GM12892 (cell line): ENCODE measurements at regions not wholly inside any gene's neighbourhood (a gene's known extent, or its start where the extent isn't known, plus 50 kb on each side); places are given as distances from the start of the nearest gene placed in this dataset.

Experiments
- DNase-seq: peaks from one replicate; pipeline ENCODE4 v3.0.0; 2011; ENCODE audit not compliant: insufficient read length
- FAIRE-seq: peaks from 2 replicates; lab custom pipeline; 2011; peaks lifted over from hg19 to GRCh38; lab: Jason Lieb, UNC
- POLR2A ChIP-seq: IDR thresholded peaks from 2 replicates; pipeline ENCODE4 v1.6.1; 2011; ENCODE audit warnings: low read depth, low read length, control low read depth
- POLR2AphosphoS5 ChIP-seq: IDR thresholded peaks from 2 replicates; pipeline ENCODE4 v1.6.1; 2011; ENCODE audit warnings: low read depth, low read length, control low read depth
- TAF1 ChIP-seq: IDR thresholded peaks from 2 replicates; pipeline ENCODE4 v1.6.1; 2011; ENCODE audit warnings: low read depth, mild to moderate bottlenecking, control low read depth, low read length, borderline replicate concordance

DNA sequence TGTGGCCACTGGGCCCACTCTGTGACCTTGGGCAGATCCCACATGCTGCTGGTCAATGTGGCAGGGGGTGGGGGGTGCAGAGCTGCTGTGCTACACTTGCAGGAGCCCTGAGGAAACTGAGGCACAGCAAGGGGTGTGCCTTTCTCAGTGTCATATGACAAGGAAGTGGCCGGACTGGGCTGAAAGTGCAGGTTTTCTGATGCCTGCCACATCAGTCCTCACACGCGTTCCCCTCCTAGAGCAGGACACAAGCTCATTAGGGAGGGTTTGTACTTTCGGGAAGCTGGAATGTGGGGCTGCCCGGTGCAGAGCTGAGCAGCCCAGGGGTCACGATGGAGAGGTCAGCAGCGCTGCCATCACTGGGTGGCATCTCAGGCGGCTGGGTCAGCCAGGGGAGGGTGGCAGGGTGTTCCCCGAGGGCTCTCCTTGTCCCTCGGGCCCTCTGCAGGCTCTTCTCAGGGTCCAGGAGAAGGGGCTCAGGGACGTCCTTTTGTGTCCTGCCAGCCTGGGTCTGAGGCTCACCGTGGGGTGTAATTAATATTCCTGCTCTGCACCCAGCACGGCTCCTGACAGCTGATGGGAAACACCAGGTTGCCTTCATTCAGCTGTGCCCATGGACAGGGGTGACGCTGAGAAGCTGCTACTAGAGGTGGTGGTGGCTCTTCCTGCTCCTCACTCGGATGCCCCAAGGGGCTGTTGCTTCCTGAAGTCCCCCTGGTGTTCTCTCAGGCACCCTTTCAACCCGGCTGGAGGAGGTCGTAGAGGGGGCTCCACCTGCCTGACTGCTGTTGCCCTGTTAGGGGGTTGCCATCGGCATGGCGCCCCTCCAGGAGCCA, 62.1 kb upstream of the HDAC4 start:
- TF ChIP-seq TAF1 (no peak), POLR2A (no peak), POLR2AphosphoS5 (no peak)
- DNase-seq (no peak), FAIRE-seq (no peak)

DNA sequence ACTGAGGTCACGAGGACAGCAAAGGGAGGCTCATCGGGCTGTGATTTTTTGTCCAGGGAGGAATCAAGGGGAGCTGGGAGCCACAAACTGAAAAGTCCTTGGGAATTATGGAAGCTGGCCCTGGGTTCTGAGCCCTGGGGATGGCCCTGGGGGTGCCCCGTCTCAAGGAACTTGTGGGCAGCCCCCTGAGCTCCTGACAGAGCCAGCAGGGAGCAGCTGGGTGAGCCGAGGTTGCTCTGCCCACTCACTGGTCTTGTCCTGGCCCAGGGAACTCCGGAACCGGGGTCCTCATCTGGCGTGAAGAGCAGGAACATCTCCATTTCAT, 61.3 kb upstream of the HDAC4 start:
- TF ChIP-seq TAF1 (no peak), POLR2AphosphoS5 (no peak), POLR2A (no peak)
- no peak for FAIRE-seq
- no peak for DNase-seq

DNA sequence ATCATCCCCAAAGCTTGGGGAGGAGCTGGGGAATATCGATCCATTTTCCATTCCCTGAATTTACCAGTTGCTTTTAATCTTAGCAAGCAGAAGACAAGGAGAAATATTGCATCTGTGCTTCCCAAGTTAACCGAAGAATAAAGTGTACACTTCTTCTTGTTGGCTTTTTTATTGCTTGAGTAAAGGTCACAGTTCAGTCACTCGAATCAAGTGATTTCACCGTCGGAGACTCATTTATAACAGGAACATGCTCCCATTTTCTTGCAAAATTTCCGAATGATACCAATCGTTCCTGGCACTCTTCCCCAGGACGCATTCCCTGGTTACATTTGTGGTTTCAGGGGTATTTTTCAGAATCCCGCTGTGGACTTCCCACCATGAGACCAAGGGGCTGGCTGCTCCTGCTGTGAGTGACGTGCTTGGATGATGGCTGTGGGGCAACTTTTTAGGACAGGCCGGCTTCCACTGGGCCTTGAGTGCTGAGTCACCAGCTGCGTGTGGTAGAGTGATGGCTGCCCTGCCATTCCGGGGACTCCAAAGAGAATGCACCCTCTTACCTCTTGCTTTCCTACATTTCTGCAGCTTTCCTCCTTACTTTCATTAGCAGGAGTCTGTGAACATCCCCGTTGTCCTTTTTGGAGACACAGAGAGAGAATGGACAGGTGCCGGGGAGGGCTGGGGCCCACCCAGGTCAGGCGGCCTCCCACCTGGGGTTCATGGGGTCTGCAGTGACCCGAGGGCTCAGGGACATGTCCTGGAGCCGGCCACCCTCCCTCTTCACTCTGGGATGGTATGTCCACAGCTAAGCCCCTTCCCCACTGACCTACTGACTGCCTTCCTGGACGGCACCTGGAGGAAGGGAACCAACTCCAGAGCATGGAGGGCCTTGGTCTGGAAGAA, 60.7 kb upstream of the HDAC4 start:
- no peak for FAIRE-seq

DNA sequence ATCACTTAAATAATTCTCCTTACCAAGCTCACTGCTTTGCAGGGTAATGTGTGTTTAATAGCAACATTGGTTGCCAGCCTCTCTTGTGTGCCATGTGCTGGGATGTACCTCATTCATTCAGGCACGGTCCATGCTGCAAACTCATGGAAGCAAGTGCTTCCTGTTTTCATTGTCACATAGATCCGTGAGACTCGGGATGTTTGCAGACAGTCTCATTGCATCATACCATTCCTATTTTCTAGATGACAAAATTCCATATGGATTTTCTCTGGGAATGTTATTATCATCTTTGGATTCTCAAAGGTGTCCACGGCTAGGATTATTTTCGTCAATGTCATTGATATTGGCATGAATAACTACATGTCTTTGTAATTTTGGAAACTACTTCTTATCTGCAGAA, 60.0 kb upstream of the HDAC4 start:
- TF ChIP-seq TAF1 (no peak), POLR2A (no peak), POLR2AphosphoS5 (no peak)
- DNase-seq (no peak), FAIRE-seq (no peak)

More for the DNA sequence above, 60.7 kb upstream of the HDAC4 start:
- DNase-seq: no peak
- TF ChIP-seq TAF1 (no peak), POLR2A (no peak), POLR2AphosphoS5 (no peak)

DNA sequence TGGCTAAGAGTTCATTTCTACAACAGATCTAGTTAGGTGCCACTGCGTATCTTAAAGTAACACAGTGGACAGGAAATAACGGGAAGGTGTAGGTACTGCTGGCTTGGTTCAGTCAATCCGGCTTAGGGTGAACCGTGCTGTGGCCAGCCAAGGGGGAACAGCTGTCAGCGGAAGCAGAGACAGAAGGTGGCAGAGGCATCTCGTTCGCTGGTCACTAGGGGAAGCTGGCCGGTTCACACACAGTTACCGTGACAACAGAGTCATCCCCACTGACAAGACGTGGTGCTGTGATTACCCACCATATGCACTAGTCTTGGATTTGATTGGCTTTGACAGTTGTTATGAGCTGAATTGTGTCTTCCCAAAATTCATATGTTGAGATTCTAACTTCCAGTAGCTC, 58.8 kb upstream of the HDAC4 start:
- TF ChIP-seq TAF1 (no peak), POLR2A (no peak), POLR2AphosphoS5 (no peak)

DNA sequence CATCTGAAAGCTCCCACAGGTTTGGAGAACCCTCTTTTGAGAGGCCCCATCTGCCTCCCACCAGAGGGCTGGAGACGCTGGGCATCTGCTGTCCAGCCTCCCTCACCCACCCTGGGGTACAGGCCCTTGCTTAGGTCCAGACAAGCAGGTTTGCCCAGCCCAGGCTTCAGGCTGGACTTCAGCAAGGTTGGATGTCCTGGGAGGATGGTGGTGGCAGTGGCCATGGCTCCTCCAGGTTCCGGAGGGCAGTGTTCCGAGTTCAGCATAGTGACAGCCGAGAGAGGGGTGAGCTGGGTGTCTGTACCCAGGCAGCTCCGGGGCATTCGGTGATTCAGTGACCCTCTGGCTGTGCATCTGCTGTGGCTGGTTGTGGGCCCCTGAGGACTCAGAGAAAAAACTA, 58.2 kb upstream of the HDAC4 start:
- no peak for FAIRE-seq
- no peak for TF ChIP-seq POLR2A
- no peak for TF ChIP-seq TAF1

More for the DNA sequence above, 58.8 kb upstream of the HDAC4 start:
- FAIRE-seq: no peak
- no peak for DNase-seq

DNA sequence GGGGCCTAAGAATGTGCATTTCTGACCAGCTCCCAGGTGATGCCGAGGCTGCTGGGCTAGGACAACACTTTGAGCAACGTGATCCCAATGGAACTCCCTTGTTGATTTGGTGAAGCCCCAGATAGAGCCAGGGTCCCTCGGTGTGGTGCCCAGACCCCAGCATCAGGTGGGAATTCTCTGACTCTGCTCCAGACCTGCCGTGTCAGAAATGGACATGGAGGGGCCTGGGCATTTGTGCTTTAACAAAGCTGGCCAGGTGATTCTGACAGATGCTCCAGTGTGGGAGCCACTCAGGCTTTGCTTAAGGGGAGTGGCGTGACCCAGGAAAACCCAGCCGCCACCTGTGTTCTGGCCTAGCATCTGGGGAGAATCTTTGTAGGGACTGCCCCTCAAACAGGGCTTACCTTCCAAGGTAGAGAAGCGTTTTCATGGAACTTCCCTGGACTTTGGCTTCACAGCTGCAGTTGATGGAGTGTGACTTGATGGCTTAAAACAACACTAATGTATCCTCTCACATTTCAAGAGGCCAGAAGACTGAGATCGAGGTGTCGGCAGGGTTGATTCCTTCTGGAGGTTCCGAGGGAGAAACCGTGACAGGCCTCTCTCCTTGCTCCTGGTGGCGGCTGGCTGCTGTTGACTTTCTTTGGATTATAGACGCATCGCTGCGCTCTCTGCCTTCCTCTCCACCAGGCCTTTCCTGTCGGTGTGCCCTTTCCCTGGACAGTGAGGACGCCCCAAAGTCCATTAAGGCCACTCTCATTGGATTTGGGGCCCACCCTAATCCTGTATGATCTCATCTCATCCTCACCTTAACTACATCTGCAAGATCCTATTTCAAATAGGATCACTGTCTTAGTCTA, 57.0 kb upstream of the HDAC4 start:
- no peak for FAIRE-seq
- DNase-seq: no peak
- TF ChIP-seq POLR2A (no peak), TAF1 (no peak), POLR2AphosphoS5 (no peak)

More for the DNA sequence above, 58.2 kb upstream of the HDAC4 start:
- no peak for DNase-seq

DNA sequence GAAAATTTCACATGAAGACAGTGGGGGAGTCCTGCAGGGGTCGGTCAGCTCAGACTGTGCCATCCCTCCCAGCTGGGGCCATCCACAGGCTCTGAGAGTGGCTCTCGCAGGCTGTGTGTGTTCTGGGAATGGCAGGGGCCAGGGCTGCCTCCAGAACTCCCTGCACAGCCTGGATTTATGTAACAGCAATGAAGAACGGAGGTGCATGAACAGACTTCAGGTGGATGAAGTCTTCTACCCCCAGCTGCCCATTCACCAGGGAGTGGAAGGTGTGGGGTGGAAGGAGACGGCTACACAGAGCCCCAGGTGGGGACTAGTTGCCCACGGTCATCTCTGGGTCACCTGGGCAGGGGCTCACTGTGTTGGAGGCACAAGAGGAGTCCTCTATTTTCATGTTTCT, 56.1 kb upstream of the HDAC4 start:
- TF ChIP-seq POLR2AphosphoS5 (no peak), TAF1 (no peak), POLR2A (no peak)
- DNase-seq (no peak), FAIRE-seq (no peak)

DNA sequence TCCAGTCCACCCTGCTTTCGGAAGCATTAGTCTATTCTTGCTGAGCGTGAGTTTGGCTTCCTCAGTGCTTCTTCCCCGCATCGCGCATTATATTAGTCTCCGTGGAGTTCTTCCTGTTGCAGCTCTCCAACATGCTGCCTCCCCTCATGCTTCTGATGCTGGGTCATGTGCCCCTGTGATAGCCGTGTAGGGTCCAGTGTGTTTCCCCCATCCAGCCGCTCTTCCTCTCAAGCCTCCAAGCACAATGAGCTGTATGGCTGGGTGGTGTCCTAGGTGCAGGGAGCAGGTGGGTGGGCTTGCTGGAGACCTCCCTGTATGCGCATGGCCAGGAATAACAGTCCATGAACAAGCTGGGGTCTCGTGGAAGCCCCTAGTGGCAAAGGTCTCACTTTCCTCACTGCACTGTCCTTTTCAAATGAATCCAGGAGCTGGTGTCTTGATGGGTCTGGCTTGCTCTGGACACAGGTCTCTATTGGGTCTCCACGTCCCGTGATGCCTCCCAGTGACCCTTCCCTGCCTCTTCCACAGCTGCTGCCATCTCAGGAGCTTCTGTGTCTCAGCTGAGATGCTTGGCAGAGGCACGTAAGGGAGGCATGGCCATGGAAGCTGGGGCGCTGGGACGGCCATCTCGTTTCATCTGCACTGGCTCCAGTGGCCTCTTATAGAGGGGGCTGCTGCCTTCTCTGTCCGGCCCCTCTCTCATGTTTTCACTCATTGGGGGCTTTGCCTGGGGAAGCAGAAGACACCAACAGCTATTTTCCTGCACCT, 54.8 kb upstream of the HDAC4 start:
- DNase-seq (no peak), FAIRE-seq (no peak)
- no peak for TF ChIP-seq POLR2AphosphoS5
- no peak for TF ChIP-seq POLR2A
- TF ChIP-seq TAF1: no peak

DNA sequence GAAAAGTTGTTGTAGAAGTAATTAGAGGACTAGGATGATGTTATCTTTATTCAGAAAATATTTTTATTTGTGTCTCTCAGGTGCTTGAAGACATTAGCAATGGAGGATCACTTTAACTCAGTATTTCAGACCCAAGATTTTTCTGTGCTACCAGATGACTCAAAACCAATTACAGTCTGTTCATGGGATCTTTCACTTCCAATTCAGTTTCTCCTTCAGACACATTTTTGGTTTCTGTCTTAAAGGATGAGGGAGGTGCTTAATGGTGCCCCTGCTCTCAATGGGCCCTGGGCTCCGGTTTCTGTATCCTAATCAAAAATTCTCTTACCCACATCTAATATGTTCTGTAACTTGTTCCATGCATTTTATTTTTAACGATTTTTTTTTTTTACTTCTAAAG, 53.7 kb upstream of the HDAC4 start:
- DNase-seq (no peak), FAIRE-seq (no peak)
- no peak for TF ChIP-seq POLR2A
- TF ChIP-seq TAF1: no peak
- no peak for TF ChIP-seq POLR2AphosphoS5
